Neural cell (in vitro differentiated cells): ENCODE measurements at regions not wholly inside any gene's neighbourhood (a gene's known extent, or its start where the extent isn't known, plus 50 kb on each side); places are given as distances from the start of the nearest gene placed in this dataset.
"Not testable (repeated sequence)": the region's sequence is repeated elsewhere in the genome, so short reads cannot be mapped to it uniquely, and the experiment has no call there.

Experiments
- H2AFZ ChIP-seq: fragments of 200-600, 300-800 bp; sonication (generic), shearing (Covaris generic); 2 replicates; pipeline ENCODE4 v1.6.0; 2014; ENCODE audit warnings: low read depth, mild to moderate bottlenecking, antibody characterized with exemption, low read length, moderate library complexity
- H3F3A ChIP-seq: fragments of 200-600 bp; shearing (Covaris generic); 2 replicates; pipeline ENCODE4 v1.6.1; 2016; ENCODE audit warnings: mild to moderate bottlenecking, moderate library complexity, mixed read lengths, antibody characterized with exemption, low read length; ENCODE audit not compliant: insufficient read depth, poor library complexity, severe bottlenecking
- H3K27ac ChIP-seq: fragments of 200-600, 300-800 bp; sonication (generic), shearing (Covaris generic); 2 replicates; pipeline ENCODE4 v1.5.1; 2014; ENCODE audit warnings: mild to moderate bottlenecking, low read length, moderate library complexity
- H3K27me3 ChIP-seq: fragments of 300-800, 200-600 bp; sonication (generic), shearing (Covaris generic); 2 replicates; pipeline ENCODE4 v1.6.0; 2014; ENCODE audit warnings: mild to moderate bottlenecking, low read depth, low read length, moderate library complexity; ENCODE audit not compliant: insufficient read depth
- H3K36me3 ChIP-seq: fragments of 300-800, 200-600 bp; sonication (generic), shearing (Covaris generic); 2 replicates; pipeline ENCODE4 v1.5.1; 2014; ENCODE audit warnings: mild to moderate bottlenecking, antibody characterized with exemption, low read length, moderate library complexity; ENCODE audit not compliant: insufficient read depth
- H3K4me2 ChIP-seq: fragments of 300-800, 200-600 bp; sonication (generic), shearing (Covaris generic); 2 replicates; pipeline ENCODE4 v1.6.0; 2014; ENCODE audit warnings: mild to moderate bottlenecking, low read length
- H3K4me3 ChIP-seq: fragments of 300-800, 200-600 bp; sonication (generic), shearing (Covaris generic); 2 replicates; pipeline ENCODE4 v1.5.1; 2014; ENCODE audit warnings: mild to moderate bottlenecking, low read length, moderate library complexity
- H3K79me2 ChIP-seq: fragments of 200-600 bp; shearing (Covaris generic); replicated peaks from 2 replicates; pipeline ENCODE4 v1.6.0; 2014; ENCODE audit warnings: mild to moderate bottlenecking, low read length, moderate library complexity; ENCODE audit not compliant: insufficient read depth
- H3K9ac ChIP-seq: fragments of 300-800, 200-600 bp; sonication (generic), shearing (Covaris generic); 2 replicates; pipeline ENCODE4 v1.6.1; 2016; ENCODE audit warnings: mild to moderate bottlenecking, low read length, mixed read lengths
- H3K9me2 ChIP-seq: fragments of 200-600 bp; shearing (Covaris generic); 2 replicates; pipeline ENCODE4 v1.6.1; 2016; ENCODE audit warnings: mild to moderate bottlenecking, low read length, mixed read lengths; ENCODE audit not compliant: insufficient read depth
- H3K9me3 ChIP-seq: fragments of 200-600, 300-800 bp; sonication (generic), shearing (Covaris generic); 2 replicates; pipeline ENCODE4 v1.6.1; 2016; ENCODE audit warnings: mild to moderate bottlenecking, mixed run types, low read length, moderate library complexity, mixed read lengths
- H4K20me1 ChIP-seq: fragments of 200-600 bp; shearing (Covaris generic); 2 replicates; pipeline ENCODE4 v1.6.1; 2016; ENCODE audit warnings: mild to moderate bottlenecking, mixed run types; ENCODE audit not compliant: insufficient read depth
- CTCF ChIP-seq: fragments of 450-650 bp; IDR thresholded peaks from 2 replicates; pipeline ENCODE4 v1.5.1; 2014; ENCODE audit warnings: antibody characterized with exemption, mild to moderate bottlenecking, moderate library complexity; ENCODE audit not compliant: poor library complexity, severe bottlenecking
- EP300 ChIP-seq: fragments of 450-650 bp; conservative IDR thresholded peaks from 2 replicates; pipeline ENCODE4 v1.6.1; 2014; ENCODE audit warnings: antibody characterized with exemption, mild to moderate bottlenecking, moderate library complexity; ENCODE audit not compliant: poor library complexity, severe bottlenecking
- EZH2 ChIP-seq: fragments of 200-600, 300-800 bp; shearing (Covaris generic), sonication (generic); IDR thresholded peaks from 2 replicates; pipeline ENCODE4 v1.6.1; 2014; ENCODE audit warnings: antibody characterized with exemption, low read length, borderline replicate concordance, mild to moderate bottlenecking; ENCODE audit not compliant: insufficient read depth, poor library complexity, severe bottlenecking
- MXI1 ChIP-seq: fragments of 450-650 bp; conservative IDR thresholded peaks from 2 replicates; pipeline ENCODE4 v1.6.1; 2014; ENCODE audit warnings: antibody characterized with exemption, mild to moderate bottlenecking; ENCODE audit not compliant: poor library complexity, severe bottlenecking
- POLR2AphosphoS5 ChIP-seq: IDR thresholded peaks from 2 replicates; pipeline ENCODE4 v1.6.1; 2012
- RAD21 ChIP-seq: fragments of 450-650 bp; conservative IDR thresholded peaks from 2 replicates; pipeline ENCODE4 v1.6.1; 2014; ENCODE audit warnings: antibody characterized with exemption, mild to moderate bottlenecking, moderate library complexity
- REST ChIP-seq: IDR thresholded peaks from 2 replicates; pipeline ENCODE4 v1.6.1; 2012; ENCODE audit warnings: borderline replicate concordance
- SMC3 ChIP-seq: fragments of 450-650 bp; conservative IDR thresholded peaks from 2 replicates; pipeline ENCODE4 v1.6.1; 2014; ENCODE audit warnings: antibody characterized with exemption, mild to moderate bottlenecking, moderate library complexity; ENCODE audit not compliant: poor library complexity
- TAF1 ChIP-seq: IDR thresholded peaks from 2 replicates; pipeline ENCODE4 v1.6.1; 2012; ENCODE audit warnings: low read depth

- no peaks in the 10 kb centered on the region for H3K9me2 ChIP-seq
- no peak overlapping the region for H3K4me2 ChIP-seq
- H2AFZ ChIP-seq, result no peak overlapping the region
- no peaks in the 10 kb centered on the region for H3K27me3 ChIP-seq
- H4K20me1 ChIP-seq, result no peaks in the 10 kb centered on the region
- TF ChIP-seq POLR2AphosphoS5 (no peak), REST (no peak), EZH2 (no peak), SMC3 (no peak), MXI1 (no peak), TAF1 (no peak), EP300 (no peak), CTCF (no peak), RAD21 (no peak)
- H3K4me3 ChIP-seq, result no peak overlapping the region
- H3K79me2 ChIP-seq, result no peaks in the 10 kb centered on the region
- no peaks in the 10 kb centered on the region for H3K36me3 ChIP-seq
- H3K27ac ChIP-seq, result no peak overlapping the region
- H3K9ac ChIP-seq, result no peak overlapping the region
- peaks cover 2% of the 10 kb centered on the region for H3K9me3 ChIP-seq
- no peaks in the 10 kb centered on the region for H3F3A ChIP-seq
Measured at GRCh38 chr12:83244001-83244400, 557.3 kb downstream of the TMTC2 start.

- H3K4me3 ChIP-seq, H3K79me2 ChIP-seq, H2AFZ ChIP-seq, H3K4me2 ChIP-seq, H3K9me3 ChIP-seq, H3K9ac ChIP-seq, H3K36me3 ChIP-seq, H4K20me1 ChIP-seq, H3K27ac ChIP-seq, H3K27me3 ChIP-seq, H3F3A ChIP-seq, H3K9me2 ChIP-seq: not testable (repeated sequence)
Measured at GRCh38 chr12:83233987-83234386, 547.3 kb downstream of the TMTC2 start.

GRCh38 chr12:83226960-83227359 is 540.3 kb downstream of the TMTC2 start:
- not testable (repeated sequence) for H2AFZ ChIP-seq, H3K4me2 ChIP-seq, H3K9me2 ChIP-seq, H3K9ac ChIP-seq, H3K27me3 ChIP-seq, H3K36me3 ChIP-seq, H4K20me1 ChIP-seq, H3F3A ChIP-seq, H3K79me2 ChIP-seq, H3K4me3 ChIP-seq, H3K27ac ChIP-seq, H3K9me3 ChIP-seq
